NCI-H2196 (cell line): ENCODE measurements at regions not wholly inside any gene's neighbourhood (a gene's known extent, or its start where the extent isn't known, plus 50 kb on each side); places are given as distances from the start of the nearest gene placed in this dataset.
"Not testable (repeated sequence)": the region's sequence is repeated elsewhere in the genome, so short reads cannot be mapped to it uniquely, and the experiment has no call there.

Experiments used
- DNase-seq: peaks from one replicate; lab custom pipeline; 2025; ENCODE audit not compliant: unreplicated experiment; lab: John Stamatoyannopoulos, UW

DNA sequence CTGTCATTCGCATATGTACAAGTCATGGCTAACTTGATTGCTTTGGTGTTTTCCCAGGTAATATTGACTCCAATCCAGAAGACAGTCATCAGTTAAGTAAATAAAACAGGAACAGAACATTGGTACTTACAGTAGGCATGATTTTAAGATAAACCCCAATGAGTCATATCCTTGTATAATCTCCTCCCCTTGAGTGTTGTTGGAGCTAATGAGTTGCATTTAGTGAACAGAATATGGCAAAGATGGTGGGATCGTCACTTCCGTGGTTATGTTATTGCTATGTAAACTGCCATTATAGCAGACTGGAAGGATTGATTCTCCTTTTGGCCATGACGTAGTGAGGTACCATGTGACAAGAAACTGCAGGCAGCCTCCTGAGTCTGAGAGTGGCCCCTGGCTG is 102.2 kb downstream of the TMX1 start:
- no peak for DNase-seq

DNA sequence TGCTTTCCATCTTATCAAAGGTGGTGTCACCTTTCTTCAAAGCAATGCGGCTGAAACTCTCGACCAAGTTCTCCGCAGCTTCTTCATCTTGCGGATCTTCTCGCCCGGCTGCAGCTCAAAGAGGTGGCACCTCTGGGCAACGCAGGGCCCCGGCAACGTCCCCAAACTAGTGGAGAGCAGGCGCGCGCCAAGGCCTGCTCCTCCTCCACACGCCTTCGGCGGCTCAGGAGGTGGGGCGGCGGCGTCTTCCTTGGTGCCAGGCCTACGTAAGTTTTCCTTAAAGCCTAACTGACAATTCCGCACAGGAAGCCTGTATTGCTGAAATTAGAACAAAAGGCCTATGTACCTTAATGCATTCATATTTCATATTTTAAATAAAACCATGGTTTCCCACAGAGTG is 112.0 kb downstream of the TMX1 start:
- no peak for DNase-seq

DNA sequence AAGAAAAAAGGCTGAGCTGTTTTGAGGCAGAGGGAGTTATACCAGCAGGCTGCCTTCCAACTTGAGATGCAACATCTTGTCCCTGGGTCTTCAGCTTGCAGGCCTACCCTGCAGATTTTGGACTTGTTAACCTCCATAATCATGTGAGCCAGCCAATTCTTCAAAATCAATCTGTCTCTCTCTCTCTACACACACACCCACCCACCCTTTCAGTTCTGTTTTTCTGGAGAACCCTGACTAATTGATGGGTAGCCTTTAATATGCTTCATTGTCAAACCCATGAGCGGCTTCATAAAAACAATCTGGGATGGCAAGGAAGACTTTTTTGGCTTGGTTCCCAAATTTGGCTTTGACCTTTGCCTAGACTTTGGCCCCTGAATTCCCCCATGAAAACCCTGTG is 113.9 kb downstream of the TMX1 start:
- no peak for DNase-seq

DNA sequence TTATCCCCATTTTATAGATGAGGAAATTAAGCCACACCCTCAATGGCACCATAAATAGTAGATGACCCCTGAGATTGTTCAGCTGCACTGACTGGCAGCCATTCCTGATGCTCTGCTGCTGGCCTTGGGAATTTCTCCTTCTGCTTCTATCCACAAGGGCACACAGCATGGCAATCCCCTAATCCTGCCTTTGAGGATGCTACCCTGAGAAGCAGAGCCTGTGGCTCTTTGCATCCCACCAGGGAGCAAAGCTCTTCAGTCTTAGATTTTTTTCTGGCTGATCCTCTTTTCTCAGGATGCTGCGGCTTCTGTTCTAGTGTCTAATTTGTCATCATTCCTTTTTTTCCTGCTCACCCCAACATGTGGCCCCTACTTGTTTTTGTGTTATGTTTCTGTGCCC is 114.8 kb downstream of the TMX1 start:
- no peak for DNase-seq

DNA sequence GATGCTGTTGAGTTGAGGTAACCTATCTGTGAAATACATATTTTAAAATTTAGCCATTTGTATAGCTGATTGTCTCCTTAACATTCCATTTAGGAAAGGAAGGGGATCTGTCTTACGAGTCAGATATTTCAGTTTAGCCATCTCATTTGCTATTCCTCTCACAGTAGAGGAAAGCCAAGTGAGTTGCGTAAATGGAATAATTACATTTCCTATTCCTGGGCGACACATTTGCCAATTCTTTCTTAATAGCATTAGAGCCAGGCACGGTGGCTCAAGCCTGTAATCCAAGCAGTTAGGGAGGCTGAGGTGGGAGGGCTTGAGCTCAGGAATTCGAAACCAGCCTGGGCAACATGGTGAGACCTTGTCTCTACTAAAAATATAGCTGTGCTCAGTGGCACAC is 116.3 kb downstream of the TMX1 start:
- no peak for DNase-seq

DNA sequence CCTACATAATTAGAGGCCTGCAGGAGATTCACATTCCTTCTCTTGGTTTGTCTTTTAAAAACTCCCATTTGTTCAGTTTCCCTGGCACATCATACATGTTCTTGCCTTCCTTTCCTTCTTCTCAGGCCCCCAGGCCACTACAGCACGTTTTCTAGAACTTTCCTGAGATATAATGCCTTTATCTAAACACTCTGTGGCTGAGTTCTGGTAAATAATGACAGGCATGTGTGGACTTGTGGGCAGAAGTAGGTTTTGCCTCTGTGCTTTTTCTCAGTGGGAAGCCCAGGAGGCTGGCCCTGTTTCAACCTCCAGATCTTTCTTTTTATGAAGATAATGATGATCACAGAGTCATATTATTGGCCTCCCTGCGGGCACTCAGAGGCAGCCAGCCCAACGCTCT is 117.2 kb downstream of the TMX1 start:
- no peak for DNase-seq

DNA sequence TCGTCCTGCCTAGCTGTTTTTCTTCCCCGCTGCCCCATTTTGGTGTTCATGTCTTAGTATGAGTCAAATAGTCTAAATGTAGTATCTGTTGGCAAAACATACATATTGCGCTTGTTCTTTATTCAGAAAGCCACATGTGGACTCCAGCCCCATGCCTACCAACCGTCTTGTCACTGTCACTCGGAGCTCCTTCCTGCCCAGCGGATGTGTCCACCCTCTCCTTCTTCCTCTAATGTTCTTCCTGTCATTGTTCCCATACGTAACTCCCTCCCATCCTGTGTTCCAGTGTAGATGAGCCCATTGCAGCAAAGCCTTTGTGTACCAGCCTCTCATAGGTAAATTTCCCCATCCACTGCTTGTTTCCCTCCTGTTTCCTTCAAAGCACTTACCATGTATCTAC is 120.5 kb downstream of the TMX1 start:
- DNase-seq = no peak

DNA sequence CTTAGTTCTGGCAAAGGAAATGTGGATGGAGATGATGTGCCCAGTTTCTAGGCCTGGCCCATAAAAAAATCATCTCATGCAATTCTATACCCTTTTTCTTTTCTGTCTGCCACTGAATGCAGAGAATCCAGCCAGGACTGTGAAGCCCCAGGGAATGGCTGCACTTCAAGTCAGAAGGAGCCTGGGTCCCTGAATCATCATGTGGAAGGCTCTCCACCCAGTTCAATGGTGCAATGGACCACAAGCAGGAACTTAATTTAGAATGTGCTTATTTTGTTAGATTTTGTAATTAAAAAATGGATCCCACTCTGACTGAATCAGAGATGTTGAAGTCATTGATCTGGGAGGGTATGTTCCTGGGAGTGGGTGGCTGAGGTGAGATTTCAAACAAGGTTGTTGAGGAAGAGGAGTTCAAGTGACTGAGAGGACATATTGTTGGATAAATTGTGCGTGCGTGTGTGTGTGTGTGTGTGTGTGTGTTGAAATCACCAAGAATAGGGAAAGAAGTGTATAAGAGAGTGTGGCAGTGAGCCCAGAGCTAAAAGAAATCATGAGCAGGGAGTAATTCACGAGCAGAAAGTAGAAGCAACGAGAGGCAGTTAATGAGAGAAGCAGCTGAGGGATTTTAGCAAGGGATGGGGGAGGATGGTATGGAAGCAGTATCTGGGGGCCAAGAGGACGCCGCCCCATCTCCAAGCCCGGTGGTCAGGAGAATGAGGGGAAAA is 125.4 kb downstream of the TMX1 start:
- no peak for DNase-seq

DNA sequence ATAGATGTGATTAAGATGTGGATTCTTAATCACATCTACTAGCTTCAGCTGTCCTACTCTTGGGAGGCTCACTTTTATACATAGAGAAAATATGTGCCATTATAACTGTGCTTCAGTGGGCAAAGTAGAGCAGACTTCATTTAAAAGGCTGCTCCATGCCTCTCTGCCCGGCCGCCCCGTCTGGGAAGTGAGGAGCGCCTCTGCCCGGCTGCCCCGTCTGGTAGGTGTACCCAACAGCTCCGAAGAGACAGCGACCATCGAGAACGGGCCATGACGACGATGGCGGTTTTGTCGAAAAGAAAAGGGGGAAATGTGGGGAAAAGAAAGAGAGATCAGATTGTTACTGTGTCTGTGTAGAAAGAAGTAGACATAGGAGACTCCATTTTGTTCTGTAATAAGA is 126.4 kb downstream of the TMX1 start:
- DNase-seq = not testable (repeated sequence)

DNA sequence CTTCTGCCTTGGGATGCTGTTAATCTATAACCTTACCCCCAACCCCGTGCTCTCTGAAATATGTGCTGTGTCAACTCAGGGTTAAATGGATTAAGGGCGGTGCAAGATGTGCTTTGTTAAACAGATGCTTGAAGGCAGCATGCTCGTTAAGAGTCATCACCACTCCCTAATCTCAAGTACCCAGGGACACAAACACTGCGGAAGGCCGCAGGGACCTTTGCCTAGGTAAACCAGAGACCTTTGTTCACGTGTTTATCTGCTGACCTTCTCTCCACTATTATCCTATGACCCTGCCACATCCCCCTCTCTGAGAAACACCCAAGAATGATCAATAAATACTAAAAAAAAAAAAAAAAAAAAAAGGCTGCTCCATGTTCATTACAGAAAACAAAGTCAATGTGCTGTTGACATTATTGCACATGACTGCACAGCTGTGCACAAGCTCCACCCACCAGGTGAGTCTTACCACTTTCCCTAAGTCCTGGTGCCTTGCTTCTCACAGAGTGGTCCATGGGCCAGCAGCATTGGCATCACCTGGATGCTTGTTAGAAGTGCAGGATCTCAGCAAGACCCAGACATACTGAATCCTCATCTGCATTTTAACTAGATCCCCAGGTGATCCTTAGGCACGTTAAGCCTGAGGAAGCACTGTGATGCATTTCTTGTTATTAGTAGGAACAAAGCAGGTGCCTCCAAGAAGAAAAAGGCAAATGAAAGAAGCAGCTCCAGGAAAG is 127.0 kb downstream of the TMX1 start:
- not testable (repeated sequence) for DNase-seq

DNA sequence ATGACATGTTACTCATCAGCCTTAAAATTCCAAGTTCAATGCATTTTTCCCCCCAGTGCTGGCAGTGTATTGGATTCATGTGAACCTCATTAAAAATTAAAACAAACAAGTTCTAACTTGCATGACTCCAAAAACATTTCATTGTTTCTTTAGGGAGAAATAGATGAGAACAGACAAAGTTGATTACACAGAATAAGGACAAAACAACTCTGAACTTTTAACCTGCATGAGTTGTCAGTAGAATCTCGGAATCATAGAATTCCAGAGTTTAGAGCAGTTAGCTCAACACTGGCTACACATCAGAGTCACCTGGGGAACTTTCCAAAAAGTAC is 127.5 kb downstream of the TMX1 start:
- DNase-seq = no peak

DNA sequence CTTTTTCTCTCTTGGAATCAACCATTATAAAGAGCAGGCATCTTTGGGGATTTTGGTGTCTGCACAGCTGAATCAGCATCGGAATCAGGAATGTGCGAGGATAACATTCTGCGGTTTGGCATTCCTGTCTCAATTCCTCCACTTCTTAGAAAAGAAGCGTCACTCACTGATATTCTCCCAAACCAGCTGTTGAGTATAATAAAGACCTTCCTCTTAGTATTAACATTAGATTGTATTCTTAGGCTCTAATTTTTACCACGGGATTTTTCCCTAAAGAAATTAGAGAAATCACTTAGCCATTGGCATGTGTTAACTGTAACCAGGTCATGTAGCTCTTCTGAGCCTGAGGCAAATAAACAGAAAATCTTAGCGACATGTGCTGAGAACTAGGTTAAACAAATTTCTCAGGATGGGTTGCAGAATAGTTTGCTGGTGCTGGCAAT is 128.7 kb downstream of the TMX1 start:
- no peak for DNase-seq

DNA sequence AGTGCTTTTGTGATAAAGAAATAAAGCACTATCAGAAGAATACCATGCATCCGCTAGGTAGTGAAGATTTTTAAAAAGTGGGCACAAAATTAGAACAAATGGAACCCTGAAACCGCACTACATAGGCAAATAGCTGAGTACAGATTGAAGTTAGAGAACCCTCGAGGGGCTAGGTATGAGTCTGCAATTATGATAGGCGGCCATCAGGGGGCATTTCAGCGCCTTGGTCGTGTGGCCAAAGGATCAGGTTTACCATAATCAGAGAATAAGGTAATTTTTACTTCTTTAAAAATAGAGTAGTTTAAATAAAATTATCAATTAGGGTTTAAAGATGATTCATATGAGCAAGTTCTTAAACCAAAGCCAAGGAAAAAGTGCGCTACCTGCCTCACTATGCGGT is 129.8 kb downstream of the TMX1 start:
- DNase-seq = no peak

DNA sequence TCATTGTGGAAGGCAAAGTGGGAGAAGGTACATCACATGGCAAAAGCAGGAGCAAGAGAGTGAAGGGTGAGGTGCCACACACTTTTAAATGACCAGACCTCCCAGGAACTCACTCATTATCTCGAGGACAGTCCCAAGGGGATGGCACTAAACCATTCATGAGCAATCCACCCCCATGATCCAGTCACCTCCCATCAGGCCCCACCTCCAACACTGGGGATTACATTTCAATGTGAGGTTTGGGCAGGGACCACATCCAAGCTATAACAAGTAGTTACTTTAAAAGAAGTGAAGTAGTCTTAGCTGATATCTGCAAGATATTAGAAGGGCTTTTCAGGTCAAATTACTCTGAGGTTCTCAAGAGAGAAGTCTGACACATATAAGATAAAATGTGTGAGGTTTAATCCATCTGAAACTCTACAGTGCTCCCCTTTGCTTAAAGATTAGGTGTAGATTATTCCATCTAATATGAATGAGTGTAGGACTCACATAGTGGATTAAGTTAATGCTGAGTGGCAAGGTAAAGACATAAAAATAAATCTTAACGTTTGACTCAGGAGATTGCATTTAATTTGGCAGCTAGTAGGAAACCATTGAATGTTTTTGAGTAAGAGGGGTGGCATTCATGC is 130.8 kb downstream of the TMX1 start:
- no peak for DNase-seq

DNA sequence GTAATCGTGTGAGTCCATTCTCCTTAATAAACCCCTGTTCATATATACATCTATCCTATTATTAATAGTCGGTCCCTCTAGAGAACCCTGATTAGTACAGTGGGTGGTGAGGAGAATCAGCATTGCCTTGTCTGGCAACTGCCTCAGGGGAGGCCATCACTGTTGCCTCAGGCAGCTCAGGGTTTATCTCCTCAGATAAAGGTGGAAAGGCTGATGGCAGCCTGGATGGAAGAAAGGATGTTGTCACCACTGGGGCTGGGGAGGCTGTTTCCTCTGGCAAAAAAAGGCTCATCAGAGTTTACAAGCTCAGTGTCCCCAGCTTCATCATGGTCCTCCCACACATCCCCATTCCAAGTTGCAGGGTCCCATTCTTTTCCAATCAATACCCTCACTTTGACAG is 137.1 kb downstream of the TMX1 start:
- DNase-seq = not testable (repeated sequence)

DNA sequence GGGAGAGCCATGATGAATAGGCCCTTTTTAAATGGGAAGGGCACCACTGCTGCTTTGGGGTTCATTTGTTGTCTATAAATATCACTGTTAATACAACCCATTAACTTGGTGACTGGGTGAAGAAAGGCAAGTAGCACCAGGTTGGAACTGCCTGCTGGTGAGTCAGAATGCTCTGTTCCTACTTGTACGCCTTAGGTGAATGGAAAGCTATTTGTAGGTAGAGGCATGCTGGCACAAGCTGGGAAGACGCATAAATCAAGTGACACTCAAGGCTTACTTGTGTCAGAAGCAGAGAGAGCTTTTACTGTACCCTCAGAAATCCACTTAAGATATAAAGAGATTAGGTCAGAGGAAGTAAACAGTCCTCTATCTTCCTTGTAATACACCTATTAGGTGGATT is 142.5 kb downstream of the TMX1 start:
- no peak for DNase-seq

DNA sequence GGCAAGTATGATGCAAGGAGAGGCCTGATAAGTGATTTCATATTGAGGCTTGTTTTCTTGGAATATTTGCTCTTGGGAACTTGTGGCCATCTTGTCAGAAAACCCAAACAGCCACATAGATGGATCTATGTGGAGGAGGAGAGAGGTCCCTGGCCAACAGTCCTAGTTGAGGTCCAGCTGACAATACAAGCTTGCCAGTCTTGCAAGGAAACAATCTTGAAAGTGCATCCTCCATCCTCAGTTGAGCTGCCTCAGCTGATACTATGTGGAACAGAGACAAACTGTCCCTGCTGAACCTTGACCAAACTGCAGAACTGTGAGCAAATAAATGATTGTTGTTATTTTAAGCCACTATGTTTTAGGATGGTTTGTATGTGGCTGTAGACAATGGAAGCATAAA is 146.4 kb downstream of the TMX1 start:
- no peak for DNase-seq

DNA sequence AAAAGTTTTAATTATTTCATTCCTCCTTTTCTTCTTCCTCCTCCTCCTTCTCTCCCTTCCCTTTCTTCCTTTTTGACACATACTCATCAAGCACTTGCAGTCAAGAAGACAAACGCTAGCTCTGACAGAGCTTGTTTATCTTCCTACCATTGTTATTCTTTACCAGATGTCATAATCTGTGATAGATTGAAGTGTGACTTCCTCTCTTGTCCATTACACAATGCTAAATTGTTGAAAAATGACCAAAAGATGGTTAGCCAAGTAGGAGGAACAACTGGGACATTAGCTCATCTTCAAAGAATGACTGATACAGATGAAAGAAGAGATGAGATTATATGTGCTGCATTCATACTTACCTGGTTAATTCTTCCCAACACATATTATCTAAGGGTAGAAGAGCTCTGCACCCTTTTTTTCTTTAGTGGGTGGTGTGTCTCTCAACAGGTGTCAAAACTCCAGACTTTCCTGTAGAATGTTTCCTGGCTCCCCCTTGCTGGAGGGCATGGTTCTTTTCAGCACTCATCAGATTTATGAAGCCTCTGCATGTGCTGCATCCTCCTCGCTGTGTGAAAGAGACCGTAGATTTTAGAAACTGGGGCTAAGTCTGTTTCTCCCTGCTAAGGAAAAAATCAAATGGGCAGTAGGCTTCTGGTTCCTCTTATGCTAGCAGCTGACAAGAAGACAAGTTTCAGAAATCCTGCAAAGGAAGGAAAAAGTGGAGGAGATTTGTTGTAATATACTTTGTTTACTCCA is 147.1 kb downstream of the TMX1 start:
- no peak for DNase-seq

DNA sequence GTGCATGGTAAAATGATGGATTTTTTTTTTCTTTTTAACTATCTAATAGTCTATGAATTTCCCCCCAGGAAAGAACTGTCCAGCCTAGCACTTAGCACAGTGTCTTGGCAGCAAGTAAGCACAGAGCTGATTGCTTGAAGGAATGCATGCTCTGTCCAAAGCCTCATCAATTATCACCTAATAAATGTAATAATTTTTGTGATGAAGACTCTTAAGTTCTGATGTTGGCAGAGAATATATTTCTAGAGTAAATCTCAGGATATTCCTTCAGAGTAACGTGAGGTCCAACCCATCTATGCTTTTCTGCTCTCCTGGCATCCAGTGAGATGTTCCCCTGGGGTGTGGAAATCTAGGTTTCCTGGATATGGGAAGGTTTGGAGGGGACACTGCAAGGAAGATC is 152.4 kb downstream of the TMX1 start:
- no peak for DNase-seq

DNA sequence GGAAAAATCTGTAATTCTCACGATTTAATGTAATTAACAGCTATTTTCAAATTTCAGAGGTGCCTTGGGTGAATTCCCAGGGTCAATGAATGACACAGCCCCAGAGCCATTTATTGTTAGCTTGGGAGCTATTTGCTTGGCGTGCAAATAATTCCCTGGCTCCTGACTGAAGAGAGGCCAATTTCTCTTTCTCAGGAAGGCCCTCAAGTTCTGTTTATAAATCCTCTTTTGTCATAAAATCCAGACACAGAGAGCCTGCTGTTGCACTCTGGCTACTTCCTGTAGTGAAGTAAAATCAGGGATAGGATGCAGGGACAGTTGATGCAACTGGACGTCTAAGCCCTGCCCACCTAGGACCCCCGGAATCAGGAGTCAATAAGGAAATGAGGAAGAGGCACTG is 154.3 kb downstream of the TMX1 start:
- no peak for DNase-seq

DNA sequence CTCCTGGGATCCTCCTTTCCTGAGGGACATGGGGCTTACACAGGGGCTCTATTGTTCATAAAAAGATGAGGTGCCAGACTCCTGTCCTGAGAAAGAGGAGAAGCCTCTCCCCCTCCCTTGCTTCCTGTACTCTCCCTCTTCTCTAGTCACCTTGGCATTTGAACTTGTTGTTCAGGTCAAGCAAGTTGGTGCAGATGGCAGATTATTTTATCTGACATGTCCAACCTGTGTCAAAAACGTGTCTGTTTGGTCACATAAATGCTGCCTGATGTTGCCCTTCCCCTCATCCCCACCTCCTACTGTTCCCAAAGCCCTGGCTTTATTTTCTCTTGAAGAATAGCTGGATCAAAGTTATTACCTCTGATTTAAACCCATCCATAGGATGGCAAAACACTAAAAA is 154.8 kb downstream of the TMX1 start:
- no peak for DNase-seq

DNA sequence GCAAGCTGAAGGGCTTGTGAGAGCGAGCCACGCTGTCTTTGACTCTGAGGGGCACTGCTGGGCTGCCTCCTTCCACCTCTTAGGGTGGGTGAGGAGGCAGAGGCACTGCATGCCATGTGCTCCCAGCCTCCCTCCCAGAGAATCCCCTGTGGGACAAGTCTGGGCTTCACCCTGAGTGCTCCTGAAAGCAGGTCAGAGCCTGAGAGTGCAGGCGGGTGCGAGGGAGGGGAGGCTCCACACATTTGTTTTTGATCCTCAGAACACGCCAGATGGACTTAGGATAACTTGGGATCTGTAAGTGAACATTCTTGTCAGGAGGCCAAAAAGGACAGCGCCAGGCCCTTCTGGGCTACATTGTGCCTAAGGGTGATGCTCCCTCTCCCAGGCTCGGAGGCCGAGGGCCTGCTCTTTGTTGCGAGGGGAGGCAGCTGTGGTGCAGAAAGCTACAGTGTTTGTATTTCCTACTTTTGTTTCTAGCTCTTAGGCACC is 155.4 kb downstream of the TMX1 start:
- DNase-seq = no peak
